Gastrocnemius medialis (tissue), 4 donors: ENCODE measurements at regions not wholly inside any gene's neighbourhood (a gene's known extent, or its start where the extent isn't known, plus 50 kb on each side); places are given as distances from the start of the nearest gene placed in this dataset.

ENCODE experiments used
- CTCF ChIP-seq, 5 experiments: fragments of 450-650 bp in 3 of 5; fragments of 200-600 bp in 2 of 5; sonication (generic) in 2 of 5; IDR thresholded peaks in 4 of 5; conservative IDR thresholded peaks in 1 of 5; 1 replicate in 4 of 5; 2 replicates in 1 of 5; pipeline ENCODE4 v1.5.1; 2016 to 2019; ENCODE audit warnings: antibody characterized with exemption in 5 of 5, mild to moderate bottlenecking in 3 of 5, moderate library complexity in 3 of 5
- POLR2A ChIP-seq, 2 donors: fragments of 450-650 bp; IDR thresholded peaks; one replicate each; pipeline ENCODE4 v1.6.1; 2017; ENCODE audit warnings: antibody characterized with exemption in 2 of 2, mild to moderate bottlenecking in 2 of 2, moderate library complexity in 2 of 2

GRCh38 chr4:43163101-43163792 lies 270.7 kb downstream of the GRXCR1 start:
- TF ChIP-seq POLR2A (IDR thresholded peaks at IDR 0.05): no peak
- TF ChIP-seq CTCF (IDR thresholded peaks at IDR 0.05 in 4 of 5, conservative IDR thresholded peaks at IDR 0.05 in 1 of 5): no peak
